ENCODE measurements at regions not wholly inside any gene's neighbourhood (a gene's known extent, or its start where the extent isn't known, plus 50 kb on each side); places are given as distances from the start of the nearest gene placed in this dataset.

DNA sequence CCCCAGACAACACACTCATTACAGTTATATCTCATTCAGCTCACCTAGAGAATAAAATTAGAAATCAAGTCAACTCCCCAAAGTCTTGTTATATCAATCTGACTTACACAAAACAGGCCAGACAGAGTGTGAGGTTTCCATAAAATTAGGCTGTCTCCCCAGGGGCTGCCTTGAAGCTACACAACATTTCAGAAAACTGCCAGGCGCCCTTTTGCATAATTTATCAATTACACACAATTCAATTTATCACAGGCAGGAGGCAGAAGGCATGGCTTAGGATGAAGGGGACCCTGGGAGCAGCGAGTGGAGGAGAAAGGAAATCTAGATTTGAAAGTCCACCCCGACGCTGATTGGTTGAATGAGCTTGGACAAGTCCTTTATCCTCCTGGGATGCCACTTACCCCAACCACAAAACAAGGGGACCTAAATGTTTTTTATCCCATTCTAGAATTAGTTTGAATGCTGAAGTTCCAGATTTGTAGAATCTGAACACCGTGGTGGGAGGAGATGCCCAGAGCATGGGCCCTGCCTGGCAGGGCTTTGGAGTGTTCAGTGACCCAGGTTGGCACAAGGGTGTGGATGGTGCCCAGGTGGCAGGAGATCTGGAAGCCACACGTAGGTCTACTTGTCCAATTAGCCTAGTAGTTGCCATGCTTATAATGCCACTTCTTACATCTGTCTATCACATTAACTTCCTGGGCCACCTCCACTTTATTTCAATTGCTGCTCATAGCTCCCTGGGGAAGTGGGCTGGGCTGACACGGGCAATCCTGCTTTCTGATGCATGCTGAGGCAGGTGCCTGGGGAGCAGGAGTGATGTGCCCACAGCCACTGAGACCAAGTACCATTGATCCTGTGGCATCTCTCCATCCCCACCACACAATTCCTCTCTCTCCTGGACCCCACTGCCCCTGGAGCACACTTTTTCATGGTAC lies 119.8 kb upstream of the TLE3 start:
- TF ChIP-seq, protein P1, sequence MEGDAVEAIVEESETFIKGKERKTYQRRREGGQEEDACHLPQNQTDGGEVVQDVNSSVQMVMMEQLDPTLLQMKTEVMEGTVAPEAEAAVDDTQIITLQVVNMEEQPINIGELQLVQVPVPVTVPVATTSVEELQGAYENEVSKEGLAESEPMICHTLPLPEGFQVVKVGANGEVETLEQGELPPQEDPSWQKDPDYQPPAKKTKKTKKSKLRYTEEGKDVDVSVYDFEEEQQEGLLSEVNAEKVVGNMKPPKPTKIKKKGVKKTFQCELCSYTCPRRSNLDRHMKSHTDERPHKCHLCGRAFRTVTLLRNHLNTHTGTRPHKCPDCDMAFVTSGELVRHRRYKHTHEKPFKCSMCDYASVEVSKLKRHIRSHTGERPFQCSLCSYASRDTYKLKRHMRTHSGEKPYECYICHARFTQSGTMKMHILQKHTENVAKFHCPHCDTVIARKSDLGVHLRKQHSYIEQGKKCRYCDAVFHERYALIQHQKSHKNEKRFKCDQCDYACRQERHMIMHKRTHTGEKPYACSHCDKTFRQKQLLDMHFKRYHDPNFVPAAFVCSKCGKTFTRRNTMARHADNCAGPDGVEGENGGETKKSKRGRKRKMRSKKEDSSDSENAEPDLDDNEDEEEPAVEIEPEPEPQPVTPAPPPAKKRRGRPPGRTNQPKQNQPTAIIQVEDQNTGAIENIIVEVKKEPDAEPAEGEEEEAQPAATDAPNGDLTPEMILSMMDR (IDR thresholded peaks at IDR 0.05; ENCODE audit: insufficient read depth, low read length), result no peak
- TF ChIP-seq GABPA (IDR thresholded peaks at IDR 0.05; ENCODE audit: low read depth) (no peak), POLR2AphosphoS5 (IDR thresholded peaks at IDR 0.05; ENCODE audit: low read depth) (no peak), SPI1 (IDR thresholded peaks at IDR 0.05; ENCODE audit: borderline replicate concordance, low read depth) (no peak)
- TF ChIP-seq, protein P2, sequence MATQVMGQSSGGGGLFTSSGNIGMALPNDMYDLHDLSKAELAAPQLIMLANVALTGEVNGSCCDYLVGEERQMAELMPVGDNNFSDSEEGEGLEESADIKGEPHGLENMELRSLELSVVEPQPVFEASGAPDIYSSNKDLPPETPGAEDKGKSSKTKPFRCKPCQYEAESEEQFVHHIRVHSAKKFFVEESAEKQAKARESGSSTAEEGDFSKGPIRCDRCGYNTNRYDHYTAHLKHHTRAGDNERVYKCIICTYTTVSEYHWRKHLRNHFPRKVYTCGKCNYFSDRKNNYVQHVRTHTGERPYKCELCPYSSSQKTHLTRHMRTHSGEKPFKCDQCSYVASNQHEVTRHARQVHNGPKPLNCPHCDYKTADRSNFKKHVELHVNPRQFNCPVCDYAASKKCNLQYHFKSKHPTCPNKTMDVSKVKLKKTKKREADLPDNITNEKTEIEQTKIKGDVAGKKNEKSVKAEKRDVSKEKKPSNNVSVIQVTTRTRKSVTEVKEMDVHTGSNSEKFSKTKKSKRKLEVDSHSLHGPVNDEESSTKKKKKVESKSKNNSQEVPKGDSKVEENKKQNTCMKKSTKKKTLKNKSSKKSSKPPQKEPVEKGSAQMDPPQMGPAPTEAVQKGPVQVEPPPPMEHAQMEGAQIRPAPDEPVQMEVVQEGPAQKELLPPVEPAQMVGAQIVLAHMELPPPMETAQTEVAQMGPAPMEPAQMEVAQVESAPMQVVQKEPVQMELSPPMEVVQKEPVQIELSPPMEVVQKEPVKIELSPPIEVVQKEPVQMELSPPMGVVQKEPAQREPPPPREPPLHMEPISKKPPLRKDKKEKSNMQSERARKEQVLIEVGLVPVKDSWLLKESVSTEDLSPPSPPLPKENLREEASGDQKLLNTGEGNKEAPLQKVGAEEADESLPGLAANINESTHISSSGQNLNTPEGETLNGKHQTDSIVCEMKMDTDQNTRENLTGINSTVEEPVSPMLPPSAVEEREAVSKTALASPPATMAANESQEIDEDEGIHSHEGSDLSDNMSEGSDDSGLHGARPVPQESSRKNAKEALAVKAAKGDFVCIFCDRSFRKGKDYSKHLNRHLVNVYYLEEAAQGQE (IDR thresholded peaks at IDR 0.05; ENCODE audit: insufficient replicate concordance, low read depth), result no peak
- H3K27ac ChIP-seq (replicated peaks), result no peak overlapping the region
- no peak for DNase-seq (ENCODE audit: low read depth in 1 of 2, low spot score in 1 of 2)
- no peak overlapping the region for H3K4me3 ChIP-seq (replicated peaks; ENCODE audit: insufficient read depth, low read length)
- H3K27me3 ChIP-seq (ENCODE audit: insufficient read depth, poor library complexity, severe bottlenecking), result no peaks in the 10 kb centered on the region

DNA sequence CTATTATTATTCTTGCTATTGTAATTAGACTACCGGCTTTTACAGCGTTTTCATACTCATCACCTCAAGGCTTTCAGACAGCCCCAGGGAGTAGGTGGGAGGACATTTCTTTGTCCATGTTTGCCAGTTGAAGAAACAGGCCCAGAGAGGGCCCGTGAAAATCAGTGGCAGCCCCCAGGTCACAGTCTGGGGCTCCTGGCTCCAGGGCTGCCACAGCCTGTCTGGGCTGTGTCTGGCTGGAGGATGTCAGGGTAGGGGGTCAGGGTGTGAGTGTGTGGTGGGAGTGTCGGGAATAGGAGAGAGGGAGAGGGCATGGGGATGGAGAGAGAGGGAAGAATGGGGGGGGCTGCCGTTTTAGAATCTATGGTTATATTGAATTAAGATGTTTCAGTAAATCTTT lies 118.2 kb upstream of the TLE3 start:
- no peak for DNase-seq (ENCODE audit: low read depth in 1 of 2, low spot score in 1 of 2)
- Histone ChIP-seq H3K4me3 (replicated peaks; ENCODE audit: insufficient read depth, low read length) (no peak overlapping the region), H3K27me3 (ENCODE audit: insufficient read depth, poor library complexity, severe bottlenecking) (no peaks in the 10 kb centered on the region), H3K27ac (replicated peaks) (no peak overlapping the region)
- TF ChIP-seq, protein P1 (IDR thresholded peaks at IDR 0.05; ENCODE audit: insufficient read depth, low read length), result no peak
- TF ChIP-seq, protein P2 (IDR thresholded peaks at IDR 0.05; ENCODE audit: insufficient replicate concordance, low read depth), result no peak
- TF ChIP-seq POLR2AphosphoS5 (IDR thresholded peaks at IDR 0.05; ENCODE audit: low read depth), result no peak
- TF ChIP-seq GABPA (IDR thresholded peaks at IDR 0.05; ENCODE audit: low read depth), result no peak
- TF ChIP-seq SPI1 (IDR thresholded peaks at IDR 0.05; ENCODE audit: borderline replicate concordance, low read depth), result no peak

DNA sequence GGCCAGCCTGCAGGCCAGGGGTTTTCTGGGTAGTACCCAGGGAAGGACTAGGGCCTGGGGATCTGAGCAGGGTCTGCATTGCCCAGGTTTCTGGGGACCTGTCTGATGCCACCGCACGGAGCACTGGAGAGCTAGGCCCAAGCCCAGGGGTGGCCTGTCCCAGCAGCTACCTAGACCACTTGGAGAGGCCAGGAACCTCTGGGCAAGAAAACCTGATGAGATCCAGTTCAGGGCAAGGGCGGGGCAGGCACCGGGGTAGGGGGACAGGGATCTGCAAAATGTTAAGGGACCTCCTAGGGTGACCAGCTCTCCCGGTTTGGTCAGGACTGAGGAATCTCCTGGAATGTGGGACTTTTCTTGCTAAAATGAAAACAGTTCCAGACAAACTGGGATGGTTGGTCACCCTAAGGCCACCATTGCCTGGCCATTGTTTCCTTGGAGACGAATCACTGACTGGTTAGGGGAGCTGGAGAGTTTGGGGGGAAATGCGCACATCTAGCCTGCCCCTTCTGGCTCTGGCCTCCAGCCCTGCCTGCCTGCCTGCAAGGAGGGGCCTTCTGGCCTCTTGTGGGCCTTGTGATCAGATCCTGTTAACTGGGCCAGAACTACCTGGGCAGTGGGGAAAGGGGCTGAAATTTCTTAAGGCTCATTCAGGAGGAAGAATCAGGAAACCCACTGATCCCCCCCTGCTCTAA lies 117.4 kb upstream of the TLE3 start:
- TF ChIP-seq SPI1 (IDR thresholded peaks at IDR 0.05; ENCODE audit: borderline replicate concordance, low read depth) (no peak), POLR2AphosphoS5 (IDR thresholded peaks at IDR 0.05; ENCODE audit: low read depth) (no peak), GABPA (IDR thresholded peaks at IDR 0.05; ENCODE audit: low read depth) (no peak)
- TF ChIP-seq, protein P1 (IDR thresholded peaks at IDR 0.05; ENCODE audit: insufficient read depth, low read length), result no peak
- TF ChIP-seq, protein P2 (IDR thresholded peaks at IDR 0.05; ENCODE audit: insufficient replicate concordance, low read depth), result no peak
- DNase-seq (ENCODE audit: low read depth in 1 of 2, low spot score in 1 of 2), result no peak
- no peak overlapping the region for H3K4me3 ChIP-seq (replicated peaks; ENCODE audit: insufficient read depth, low read length)
- no peaks in the 10 kb centered on the region for H3K27me3 ChIP-seq (ENCODE audit: insufficient read depth, poor library complexity, severe bottlenecking)
- no peak overlapping the region for H3K27ac ChIP-seq (replicated peaks)
